GM21737 (cell line): ENCODE measurements at regions not wholly inside any gene's neighbourhood (a gene's known extent, or its start where the extent isn't known, plus 50 kb on each side); places are given as distances from the start of the nearest gene placed in this dataset.

ENCODE experiments used
- ATAC-seq: cut with Tn5 transposase; IDR thresholded peaks from one replicate; pipeline ENCODE4 v1.9.1; 2021; ENCODE audit warnings: mild to moderate bottlenecking, moderate library complexity; ENCODE audit not compliant: unreplicated experiment

DNA sequence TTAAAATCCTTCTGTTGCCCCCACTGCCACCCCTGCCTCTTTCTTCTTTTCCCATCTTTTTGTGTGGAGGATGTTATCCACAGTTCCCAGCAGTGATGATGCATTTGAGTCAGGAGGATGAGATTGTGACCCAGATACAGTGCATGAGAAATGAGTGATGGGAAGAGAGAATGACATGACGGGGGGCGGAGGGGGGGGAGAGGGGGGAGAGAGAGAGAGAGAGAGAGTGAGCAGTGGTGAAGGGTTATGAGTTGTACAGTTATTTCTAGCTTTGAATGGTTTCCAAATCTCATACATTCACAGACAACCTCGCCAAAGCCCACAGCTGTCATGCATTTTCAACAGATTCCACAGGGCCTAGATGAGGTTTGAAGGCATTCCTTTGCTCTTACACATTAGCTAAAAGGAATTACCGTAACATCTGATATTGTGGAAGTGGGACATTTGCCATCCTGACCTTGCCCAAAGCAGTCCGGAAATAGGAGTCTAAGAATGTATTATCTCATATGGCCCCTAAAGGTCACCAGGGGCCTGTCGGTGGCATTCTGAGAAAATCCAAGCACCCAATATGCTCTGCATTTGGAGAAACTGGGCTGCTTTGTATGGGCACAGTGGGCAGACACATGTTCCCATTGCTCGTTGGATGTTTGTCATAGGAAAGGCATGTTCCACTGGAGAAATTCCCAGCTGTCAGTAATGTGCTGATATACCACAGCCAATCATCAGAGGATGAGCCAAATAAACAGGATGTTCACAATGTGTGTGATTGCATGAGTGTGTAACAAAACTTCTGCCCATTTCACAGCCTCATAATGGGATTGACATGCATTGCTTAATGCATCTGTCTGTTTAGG lies 435.8 kb downstream of the SPRY1 start:
- no peak for ATAC-seq

DNA sequence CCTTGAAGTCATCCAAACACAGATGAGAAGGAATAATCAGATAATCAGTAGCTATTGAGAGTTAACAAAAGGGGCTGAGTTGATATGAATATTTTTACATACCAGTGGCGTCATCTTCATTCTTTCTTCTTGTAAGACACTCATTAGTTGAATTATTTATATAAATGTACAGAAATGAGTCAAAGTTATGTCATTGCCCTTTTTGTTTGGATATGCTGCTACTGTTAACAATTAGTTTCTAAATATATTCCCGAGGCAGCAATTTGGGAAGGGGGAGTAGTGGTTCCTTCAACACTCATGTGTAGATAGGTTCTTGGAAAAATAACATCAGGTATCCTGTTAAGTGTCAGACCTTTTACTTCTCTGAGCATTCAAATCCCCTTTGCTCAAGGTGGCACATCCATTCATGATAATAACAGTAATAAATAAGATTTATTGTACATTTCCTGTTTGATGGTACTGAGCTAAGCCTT lies 436.6 kb downstream of the SPRY1 start:
- ATAC-seq = no peak

DNA sequence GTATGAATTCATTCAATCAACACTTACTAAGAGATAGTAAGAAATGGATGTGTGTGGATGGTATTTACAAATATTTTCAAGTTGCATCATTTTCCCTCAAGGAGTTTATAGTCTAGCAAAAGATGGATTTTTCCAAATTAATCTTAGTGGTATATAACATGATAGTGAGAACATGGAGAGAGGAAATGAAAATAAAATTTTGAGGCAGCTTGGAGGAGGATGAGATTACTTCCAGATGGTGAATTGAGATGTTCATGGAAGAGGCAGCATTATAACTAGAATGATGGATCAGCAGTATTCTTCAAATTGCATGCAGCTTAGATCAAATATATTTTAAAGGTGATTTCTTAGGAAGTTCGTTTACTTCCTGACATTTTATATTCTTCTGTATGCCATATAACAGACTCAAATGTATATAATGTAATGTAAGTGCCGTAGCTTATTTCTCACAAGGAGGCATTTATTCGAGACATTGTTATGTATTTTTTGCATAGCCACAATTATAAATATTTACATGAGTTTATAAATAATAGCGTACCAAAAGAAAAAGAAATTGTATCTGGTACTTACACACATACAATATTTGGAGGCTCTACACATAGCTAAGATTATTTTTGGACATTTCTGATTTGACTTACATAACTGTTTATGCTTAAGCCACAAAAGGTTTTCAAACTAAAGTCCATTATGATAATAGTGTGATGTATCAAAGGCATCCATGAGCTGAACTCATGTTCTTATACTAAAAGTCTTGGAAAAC lies 439.4 kb downstream of the SPRY1 start:
- ATAC-seq = no peak

DNA sequence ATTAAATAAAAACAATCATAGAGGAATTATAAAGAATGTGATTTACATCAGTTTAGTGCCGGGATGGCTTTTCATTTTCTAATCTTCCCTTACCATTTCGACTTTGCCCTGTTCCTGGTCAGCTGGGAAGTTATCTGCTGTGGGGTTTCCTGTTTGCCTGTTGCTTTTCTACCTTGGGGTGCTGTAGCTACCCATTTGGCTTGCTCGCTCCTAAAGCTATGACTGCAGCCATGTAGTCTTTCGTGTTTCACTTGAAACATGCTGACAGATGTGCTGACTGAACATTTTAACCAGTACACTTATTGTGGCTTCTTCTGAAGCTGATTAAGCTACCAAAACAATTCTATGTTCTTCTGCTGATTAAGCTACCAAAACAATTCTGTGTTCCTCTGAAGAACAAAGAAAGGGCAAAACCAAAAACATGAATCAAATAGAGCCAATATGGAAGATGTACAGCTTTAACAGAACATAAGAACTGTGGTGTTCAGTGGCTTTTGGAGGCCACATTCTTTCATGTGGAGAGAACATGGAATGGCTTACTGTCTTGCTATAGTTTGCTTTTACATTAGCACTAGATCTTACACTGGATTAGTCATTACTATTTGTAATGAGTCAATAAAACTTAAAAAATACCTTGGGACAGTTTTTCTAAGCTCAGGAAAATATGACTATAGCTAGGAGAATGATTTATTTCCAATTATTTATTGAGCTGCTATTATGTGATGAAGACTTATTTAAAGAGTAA lies 440.4 kb downstream of the SPRY1 start:
- ATAC-seq = no peak

DNA sequence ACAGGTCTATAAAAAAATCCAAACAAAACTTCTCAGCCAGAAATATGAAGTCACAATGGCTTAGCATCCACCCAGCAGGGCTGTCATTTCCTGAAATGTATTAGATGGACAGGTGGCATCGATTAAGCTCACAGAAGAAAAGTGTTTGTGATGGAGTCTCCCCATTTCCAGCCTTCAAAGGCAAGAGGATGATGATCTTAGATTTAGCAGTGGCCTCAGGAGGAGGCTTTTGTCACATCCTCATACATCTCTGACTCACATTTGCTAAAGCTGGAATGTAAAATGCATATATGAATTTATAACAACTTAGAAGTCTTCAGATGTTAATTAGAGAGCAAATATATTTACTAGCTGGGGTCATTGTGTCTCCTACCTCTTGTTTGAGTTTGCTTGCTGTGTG lies 441.9 kb downstream of the SPRY1 start:
- ATAC-seq = no peak

DNA sequence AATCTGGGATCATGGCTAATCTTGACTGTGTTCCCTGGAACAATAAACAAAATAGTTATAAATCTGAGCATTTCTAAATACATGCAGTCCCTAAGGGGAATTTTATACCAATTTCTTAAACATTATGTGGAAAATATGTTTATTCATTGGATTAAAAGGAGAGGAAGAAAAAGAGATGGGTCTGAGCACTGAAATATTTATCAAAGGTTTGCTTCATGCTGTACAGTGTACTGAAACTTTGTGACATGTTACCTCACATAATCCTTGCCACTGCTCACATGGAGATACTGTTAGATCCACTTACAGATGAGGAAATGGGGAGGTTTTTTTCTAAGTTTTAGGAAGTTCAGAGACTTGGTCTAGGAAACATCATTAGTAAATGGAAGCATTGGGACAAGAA lies 443.6 kb downstream of the SPRY1 start:
- ATAC-seq = no peak

DNA sequence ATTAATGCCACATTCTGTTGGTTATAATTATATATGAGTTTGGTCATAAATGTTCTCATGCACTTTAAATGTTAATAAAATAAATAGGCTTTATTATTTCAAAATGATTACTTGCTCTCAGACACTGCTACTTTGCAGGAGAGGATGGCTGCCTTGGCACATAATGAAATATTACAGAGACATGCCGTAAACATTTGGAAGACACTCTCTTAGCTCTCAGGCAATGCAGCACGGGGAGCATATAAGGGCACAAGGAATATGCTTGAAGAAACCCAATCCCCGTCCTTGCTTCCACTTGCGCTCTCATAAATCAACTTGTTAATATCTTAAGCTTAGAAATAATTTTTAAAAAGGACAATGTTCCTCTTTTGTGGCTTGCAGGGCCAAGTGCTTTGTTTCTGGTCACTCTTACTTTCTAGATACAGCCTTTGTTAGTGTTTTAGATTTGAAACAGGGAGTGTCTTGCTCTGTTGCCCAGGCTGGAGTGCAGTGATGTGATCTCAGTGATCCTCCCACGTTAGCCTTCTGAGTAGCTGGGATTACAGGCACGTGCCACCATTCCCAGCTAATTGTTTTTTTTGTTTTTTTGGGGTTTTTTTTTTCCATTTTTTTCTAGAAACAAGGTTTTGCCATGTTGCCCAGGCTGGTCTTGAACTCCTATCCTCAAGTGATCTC lies 445.0 kb downstream of the SPRY1 start:
- ATAC-seq = no peak

DNA sequence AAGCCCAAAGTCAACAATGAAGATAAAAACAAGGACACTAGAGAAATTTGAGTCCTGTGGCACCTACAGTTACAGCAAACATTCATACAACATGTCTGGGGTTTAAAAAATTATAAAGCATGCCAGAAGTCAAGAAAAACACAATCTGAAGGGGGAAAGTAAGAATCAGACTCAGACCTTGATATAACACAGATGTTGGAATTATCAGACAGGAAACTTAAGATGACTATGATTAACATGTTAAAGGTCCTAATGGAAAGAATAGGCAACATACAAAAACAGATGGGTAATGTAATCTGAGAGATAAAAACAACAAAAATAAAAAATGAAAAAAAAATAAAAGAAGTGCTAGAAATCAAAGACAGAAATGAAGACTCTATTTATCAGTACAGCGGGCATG lies 446.5 kb downstream of the SPRY1 start:
- no peak for ATAC-seq

- no peak for ATAC-seq
Measured at GRCh38 chr4:123844374-123844773, 447.8 kb downstream of the SPRY1 start.

GRCh38 chr4:123846092-123846491 lies 449.5 kb downstream of the SPRY1 start:
- no peak for ATAC-seq

GRCh38 chr4:123846561-123846960 lies 450.0 kb downstream of the SPRY1 start:
- ATAC-seq = no peak

DNA sequence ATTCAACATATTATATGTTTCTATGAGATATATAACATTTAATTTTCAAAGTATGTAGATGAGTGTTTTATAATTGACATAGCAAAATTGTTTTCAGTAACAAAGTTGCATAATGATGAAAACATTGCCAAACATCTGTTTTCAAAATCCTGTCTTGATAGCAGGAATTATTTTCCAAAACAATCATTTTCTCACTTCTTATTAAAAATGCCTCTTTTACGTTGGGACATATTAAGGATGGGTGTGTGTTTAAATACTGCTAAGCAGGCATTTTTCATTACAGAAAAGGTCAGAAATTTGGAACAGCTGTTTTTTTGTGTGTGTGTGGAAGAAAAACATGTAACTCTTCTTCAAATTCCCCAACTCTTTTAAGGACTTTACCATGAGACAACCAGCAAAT lies 452.0 kb downstream of the SPRY1 start:
- ATAC-seq = no peak

DNA sequence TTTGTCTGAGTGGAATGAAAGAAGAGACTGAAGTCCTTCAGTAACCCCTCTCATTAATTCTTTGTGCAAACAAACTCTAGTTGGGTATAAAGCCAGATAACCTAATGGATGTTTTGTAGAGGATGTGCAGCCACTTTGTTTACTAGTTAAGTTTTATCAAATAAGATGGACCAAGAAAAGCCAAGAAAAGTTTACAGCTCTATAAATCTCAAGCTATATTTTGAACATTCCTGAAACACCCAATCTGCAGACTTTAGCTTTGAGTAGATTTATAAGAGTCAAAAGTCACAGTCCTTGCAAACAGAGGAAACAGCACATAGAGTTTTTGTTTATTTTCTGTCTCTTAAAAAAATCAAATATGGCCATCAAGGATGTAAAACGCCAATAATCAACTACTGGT lies 452.9 kb downstream of the SPRY1 start:
- no peak for ATAC-seq

- ATAC-seq = no peak
Measured at GRCh38 chr4:123851521-123851920, 454.9 kb downstream of the SPRY1 start.

DNA sequence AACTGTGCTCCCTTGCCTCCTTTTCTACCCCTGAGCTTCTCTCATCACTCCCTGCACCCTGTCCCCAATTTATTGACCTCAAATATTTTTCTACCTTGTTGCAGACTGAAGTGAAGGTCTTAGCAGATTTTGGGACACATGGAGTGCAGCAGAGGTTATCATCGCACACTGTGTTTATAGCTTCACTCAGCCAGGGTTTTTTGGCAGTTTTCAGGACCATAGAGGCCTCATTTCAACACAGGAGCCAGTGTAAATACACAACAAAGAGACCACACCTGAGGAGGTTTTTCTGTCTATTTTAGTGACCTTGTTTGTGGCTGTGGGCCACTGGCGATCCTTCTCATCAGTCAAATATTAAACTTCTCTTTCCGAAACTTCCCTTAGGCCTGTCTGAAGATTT lies 457.1 kb downstream of the SPRY1 start:
- no peak for ATAC-seq

GRCh38 chr4:123856689-123857545 lies 460.3 kb downstream of the SPRY1 start:
- no peak for ATAC-seq

DNA sequence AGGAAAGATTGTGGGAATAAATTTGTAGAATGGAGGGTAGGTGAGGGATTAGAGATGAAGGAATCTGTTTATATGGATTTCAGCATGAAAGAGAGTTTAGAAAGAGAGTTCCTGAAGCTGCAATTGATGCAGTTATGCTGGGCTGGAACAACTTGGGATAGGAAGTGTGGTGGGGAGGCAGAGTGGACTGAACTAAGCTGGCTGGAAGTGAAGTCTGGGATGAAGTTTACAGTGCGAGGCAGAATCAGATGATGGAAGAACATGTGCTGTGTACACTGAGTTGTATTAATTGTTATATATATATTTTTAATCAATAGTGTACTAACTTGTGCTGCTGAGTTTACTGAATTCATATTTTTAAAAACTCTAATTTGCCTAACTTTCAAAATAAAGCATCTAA lies 461.9 kb downstream of the SPRY1 start:
- no peak for ATAC-seq

GRCh38 chr4:123862812-123863211 lies 466.2 kb downstream of the SPRY1 start:
- no peak for ATAC-seq

- ATAC-seq = no peak
Measured at GRCh38 chr4:123866796-123867195, 470.2 kb downstream of the SPRY1 start.
